ENCODE measurements at regions not wholly inside any gene's neighbourhood (a gene's known extent, or its start where the extent isn't known, plus 50 kb on each side); places are given as distances from the start of the nearest gene placed in this dataset.
"Not testable (repeated sequence)": the region's sequence is repeated elsewhere in the genome, so short reads cannot be mapped to it uniquely, and the experiment has no call there.

DNA sequence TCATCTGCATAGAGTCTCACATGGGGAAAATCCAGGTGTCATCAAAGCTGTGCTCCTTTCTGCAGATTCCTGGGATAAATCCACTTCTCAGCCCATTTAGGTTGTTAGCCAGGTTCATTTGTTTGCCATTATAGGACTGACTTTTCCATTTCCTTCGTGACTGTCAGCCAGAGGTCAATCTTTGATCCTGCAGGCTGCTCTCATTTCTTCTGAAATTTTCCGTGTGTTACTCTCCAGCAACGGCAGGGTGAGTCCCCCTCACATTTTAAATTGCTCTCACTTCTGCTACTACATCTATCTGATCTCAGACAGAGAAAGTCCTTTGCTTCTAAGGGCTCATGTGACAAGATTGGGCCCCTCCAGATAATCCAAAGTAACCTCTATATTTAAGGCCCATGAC lies 150.7 kb upstream of the BET1 start:
- Histone ChIP-seq H3K4me3 (ENCODE audit: low read depth in 2 of 2, low read length in 1 of 2) (no peak overlapping the region), H3K79me2 (ENCODE audit: insufficient read depth) (no peaks in the 10 kb centered on the region), H3K9me2 (no peaks in the 10 kb centered on the region), H3K4me2 (no peak overlapping the region), H3K27ac (ENCODE audit: low read depth in 2 of 2, low read length in 1 of 2) (no peak overlapping the region), H3F3A (replicated peaks; ENCODE audit: insufficient read depth) (no peaks in the 10 kb centered on the region), H3K27me3 (ENCODE audit: insufficient read depth) (no peaks in the 10 kb centered on the region), H2AFZ (ENCODE audit: low read depth) (no peak overlapping the region), H3K9ac (no peak overlapping the region), H3K36me3 (replicated peaks in 1 of 2; ENCODE audit: control insufficient read depth in 1 of 2, insufficient read depth in 2 of 2, low read length in 1 of 2) (no peaks in the 10 kb centered on the region), H3K4me1 (ENCODE audit: control insufficient read depth in 1 of 2, insufficient read depth in 2 of 2, low read depth in 1 of 2, low read length in 1 of 2) (no peaks in the 10 kb centered on the region; a peak in 1 of 4 replicates), H3K9me3 (no peaks in the 10 kb centered on the region), H4K20me1 (ENCODE audit: insufficient read depth) (no peaks in the 10 kb centered on the region)
- CTCF ChIA-PET, result no interaction called here
- POLR2A ChIA-PET, result no interaction called here
- TF ChIP-seq FOSL2 (IDR thresholded peaks at IDR 0.05; ENCODE audit: borderline replicate concordance, low read depth) (peak; percentile 11; the same call in 1 of the 2 replicates), RFX5 (IDR thresholded peaks at IDR 0.05; ENCODE audit: low read length) (no peak)
- 79% methylated on average over 3 of the region's 3 CpGs for WGBS (ENCODE audit: low lambda C conversion rate)
- no peak for DNase-seq

DNA sequence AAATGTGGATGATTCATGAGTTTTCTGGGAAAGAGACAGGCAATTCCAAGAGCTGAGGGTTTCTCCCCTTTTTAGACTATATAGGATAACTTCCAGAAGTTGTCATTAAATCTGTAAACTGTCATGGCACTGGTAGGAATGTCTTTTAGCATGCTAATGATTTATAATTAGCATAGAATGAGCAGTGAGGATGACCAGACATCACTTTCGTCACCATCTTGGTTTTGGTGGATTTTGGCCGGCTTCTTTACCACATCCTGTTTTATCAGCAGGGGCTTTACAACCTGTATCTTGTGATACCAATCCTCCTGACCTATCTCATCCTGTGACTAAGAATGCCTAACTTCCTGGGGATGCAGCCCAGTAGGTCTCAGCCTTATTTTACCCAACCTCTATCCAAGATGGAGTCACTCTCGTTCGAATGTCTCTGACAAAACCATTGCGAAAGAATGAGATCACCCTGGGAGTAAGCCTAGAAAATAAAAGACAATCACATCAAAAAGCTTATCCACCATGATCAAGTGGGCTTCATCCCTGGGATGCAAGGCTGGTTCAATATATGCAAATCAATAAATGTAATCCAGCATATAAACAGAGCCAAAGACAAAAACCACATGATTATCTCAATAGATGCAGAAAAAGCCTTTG lies 153.6 kb upstream of the BET1 start:
- POLR2A ChIA-PET; H3K4me2 ChIP-seq; H3K36me3 ChIP-seq (replicated peaks in 1 of 2; ENCODE audit: control insufficient read depth in 1 of 2, insufficient read depth in 2 of 2, low read length in 1 of 2); H3F3A ChIP-seq (replicated peaks; ENCODE audit: insufficient read depth); H3K4me3 ChIP-seq (ENCODE audit: low read depth in 2 of 2, low read length in 1 of 2); H4K20me1 ChIP-seq (ENCODE audit: insufficient read depth); H3K9me3 ChIP-seq; H3K4me1 ChIP-seq (ENCODE audit: control insufficient read depth in 1 of 2, insufficient read depth in 2 of 2, low read depth in 1 of 2, low read length in 1 of 2); H3K79me2 ChIP-seq (ENCODE audit: insufficient read depth); H3K9ac ChIP-seq; H3K27ac ChIP-seq (ENCODE audit: low read depth in 2 of 2, low read length in 1 of 2); CTCF ChIA-PET; H3K27me3 ChIP-seq (ENCODE audit: insufficient read depth); DNase-seq; H3K9me2 ChIP-seq: not testable (repeated sequence)
- TF ChIP-seq, protein P1, sequence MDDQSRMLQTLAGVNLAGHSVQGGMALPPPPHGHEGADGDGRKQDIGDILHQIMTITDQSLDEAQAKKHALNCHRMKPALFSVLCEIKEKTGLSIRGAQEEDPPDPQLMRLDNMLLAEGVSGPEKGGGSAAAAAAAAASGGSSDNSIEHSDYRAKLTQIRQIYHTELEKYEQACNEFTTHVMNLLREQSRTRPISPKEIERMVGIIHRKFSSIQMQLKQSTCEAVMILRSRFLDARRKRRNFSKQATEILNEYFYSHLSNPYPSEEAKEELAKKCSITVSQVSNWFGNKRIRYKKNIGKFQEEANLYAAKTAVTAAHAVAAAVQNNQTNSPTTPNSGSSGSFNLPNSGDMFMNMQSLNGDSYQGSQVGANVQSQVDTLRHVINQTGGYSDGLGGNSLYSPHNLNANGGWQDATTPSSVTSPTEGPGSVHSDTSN (IDR thresholded peaks at IDR 0.05), result peak; percentile 32; the same call in 1 of the 2 replicates
- TF ChIP-seq TCF12 (IDR thresholded peaks at IDR 0.05) (peak; percentile 29), EP300 (IDR thresholded peaks at IDR 0.05; ENCODE audit: borderline replicate concordance in 1 of 2, low read depth in 1 of 2, low read length in 1 of 2) (0 out of 4 replicates have a peak, but pooled peaks of 1 of the 2 experiments have one; percentile 27)
- 83% methylated on average over 5 of the region's 5 CpGs for WGBS (ENCODE audit: low lambda C conversion rate)
- H2AFZ ChIP-seq (ENCODE audit: low read depth), result peak overlapping the region; percentile 23; the same call in 1 of the 2 replicates

DNA sequence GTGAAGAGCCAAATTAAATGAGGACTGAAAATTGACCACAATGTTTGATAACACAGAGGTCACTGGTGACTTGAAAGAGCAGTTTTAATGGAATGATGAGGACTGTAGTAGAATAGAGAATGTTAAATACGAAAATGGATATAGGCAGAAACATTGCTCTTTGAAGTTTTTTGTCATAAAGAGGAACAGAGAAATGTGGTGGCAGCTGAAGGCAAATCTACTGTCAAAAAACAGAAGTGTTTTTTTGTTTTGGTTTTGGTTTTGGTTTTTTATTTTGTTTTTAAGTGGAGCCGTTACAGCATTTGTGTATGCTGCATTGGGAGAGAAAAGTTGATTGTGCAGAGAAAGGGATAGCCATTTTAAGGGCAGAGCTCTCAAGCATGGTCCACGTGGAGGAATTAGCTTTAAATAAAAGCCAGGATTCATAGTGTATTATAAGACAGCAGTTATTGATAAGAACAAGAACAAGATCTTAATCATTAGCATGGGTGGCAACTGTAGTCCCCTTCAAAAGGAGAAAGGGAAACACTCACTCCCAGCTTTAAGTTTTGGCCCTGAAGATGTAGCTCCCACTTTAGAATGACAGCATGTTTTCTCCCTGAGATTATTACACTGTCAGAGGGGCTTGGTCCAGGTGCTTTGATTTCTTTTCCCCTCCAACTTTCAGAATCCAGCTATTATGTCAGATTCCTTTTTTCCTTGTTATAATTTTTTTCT lies 156.7 kb upstream of the BET1 start:
- no peaks in the 10 kb centered on the region; a peak in 1 of 4 replicates for H3K4me1 ChIP-seq (ENCODE audit: control insufficient read depth in 1 of 2, insufficient read depth in 2 of 2, low read depth in 1 of 2, low read length in 1 of 2)
- H3K4me2 ChIP-seq, result no peak overlapping the region
- no peak for DNase-seq
- no peaks in the 10 kb centered on the region for H3K36me3 ChIP-seq (replicated peaks in 1 of 2; ENCODE audit: control insufficient read depth in 1 of 2, insufficient read depth in 2 of 2, low read length in 1 of 2)
- H3F3A ChIP-seq (replicated peaks; ENCODE audit: insufficient read depth), result no peaks in the 10 kb centered on the region
- H2AFZ ChIP-seq (ENCODE audit: low read depth), result no peak overlapping the region; the same call in 1 of the 2 replicates
- ChIA-PET CTCF (interaction anchor here (1.1 kb wide), 1 partner anchor 21 kb away, joined by 4 read pairs; no protein-coding TSS in a partner anchor), POLR2A (no interaction called here)
- no peak overlapping the region for H3K4me3 ChIP-seq (ENCODE audit: low read depth in 2 of 2, low read length in 1 of 2)
- no peak overlapping the region for H3K9ac ChIP-seq
- no peaks in the 10 kb centered on the region for H3K9me3 ChIP-seq
- no peak overlapping the region for H3K27ac ChIP-seq (ENCODE audit: low read depth in 2 of 2, low read length in 1 of 2)
- no peaks in the 10 kb centered on the region for H3K27me3 ChIP-seq (ENCODE audit: insufficient read depth)
- H3K9me2 ChIP-seq, result no peaks in the 10 kb centered on the region
- no peaks in the 10 kb centered on the region for H4K20me1 ChIP-seq (ENCODE audit: insufficient read depth)
- no peaks in the 10 kb centered on the region for H3K79me2 ChIP-seq (ENCODE audit: insufficient read depth)
- 75% methylated on average over 3 of the region's 3 CpGs for WGBS (ENCODE audit: low lambda C conversion rate)
- TF ChIP-seq FOXJ3 (CRISPR knock-in tag; IDR thresholded peaks at IDR 0.05) (no peak), RFX5 (IDR thresholded peaks at IDR 0.05; ENCODE audit: low read length) (no peak), NRF1 (IDR thresholded peaks at IDR 0.05; ENCODE audit: low read depth, low read length) (no peak), TEAD4 (IDR thresholded peaks at IDR 0.05; ENCODE audit: borderline replicate concordance, insufficient read depth) (no peak), RXRA (IDR thresholded peaks at IDR 0.05; ENCODE audit: borderline replicate concordance, low read depth) (no peak), POLR2AphosphoS5 (IDR thresholded peaks at IDR 0.05; ENCODE audit: low read depth, low read length) (no peak), YY1 (IDR thresholded peaks at IDR 0.05; ENCODE audit: low read depth) (no peak), SMC3 (IDR thresholded peaks at IDR 0.05; ENCODE audit: low read depth, low read length) (no peak), FOXM1 (IDR thresholded peaks at IDR 0.05; ENCODE audit: low read depth) (no peak)
- TF ChIP-seq, protein P2, sequence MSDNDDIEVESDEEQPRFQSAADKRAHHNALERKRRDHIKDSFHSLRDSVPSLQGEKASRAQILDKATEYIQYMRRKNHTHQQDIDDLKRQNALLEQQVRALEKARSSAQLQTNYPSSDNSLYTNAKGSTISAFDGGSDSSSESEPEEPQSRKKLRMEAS (IDR thresholded peaks at IDR 0.05; ENCODE audit: low read depth), result no peak
- TF ChIP-seq, protein P3, sequence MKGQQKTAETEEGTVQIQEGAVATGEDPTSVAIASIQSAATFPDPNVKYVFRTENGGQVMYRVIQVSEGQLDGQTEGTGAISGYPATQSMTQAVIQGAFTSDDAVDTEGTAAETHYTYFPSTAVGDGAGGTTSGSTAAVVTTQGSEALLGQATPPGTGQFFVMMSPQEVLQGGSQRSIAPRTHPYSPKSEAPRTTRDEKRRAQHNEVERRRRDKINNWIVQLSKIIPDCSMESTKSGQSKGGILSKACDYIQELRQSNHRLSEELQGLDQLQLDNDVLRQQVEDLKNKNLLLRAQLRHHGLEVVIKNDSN (IDR thresholded peaks at IDR 0.05; ENCODE audit: borderline replicate concordance, low read depth), result no peak
- TF ChIP-seq, protein P4, sequence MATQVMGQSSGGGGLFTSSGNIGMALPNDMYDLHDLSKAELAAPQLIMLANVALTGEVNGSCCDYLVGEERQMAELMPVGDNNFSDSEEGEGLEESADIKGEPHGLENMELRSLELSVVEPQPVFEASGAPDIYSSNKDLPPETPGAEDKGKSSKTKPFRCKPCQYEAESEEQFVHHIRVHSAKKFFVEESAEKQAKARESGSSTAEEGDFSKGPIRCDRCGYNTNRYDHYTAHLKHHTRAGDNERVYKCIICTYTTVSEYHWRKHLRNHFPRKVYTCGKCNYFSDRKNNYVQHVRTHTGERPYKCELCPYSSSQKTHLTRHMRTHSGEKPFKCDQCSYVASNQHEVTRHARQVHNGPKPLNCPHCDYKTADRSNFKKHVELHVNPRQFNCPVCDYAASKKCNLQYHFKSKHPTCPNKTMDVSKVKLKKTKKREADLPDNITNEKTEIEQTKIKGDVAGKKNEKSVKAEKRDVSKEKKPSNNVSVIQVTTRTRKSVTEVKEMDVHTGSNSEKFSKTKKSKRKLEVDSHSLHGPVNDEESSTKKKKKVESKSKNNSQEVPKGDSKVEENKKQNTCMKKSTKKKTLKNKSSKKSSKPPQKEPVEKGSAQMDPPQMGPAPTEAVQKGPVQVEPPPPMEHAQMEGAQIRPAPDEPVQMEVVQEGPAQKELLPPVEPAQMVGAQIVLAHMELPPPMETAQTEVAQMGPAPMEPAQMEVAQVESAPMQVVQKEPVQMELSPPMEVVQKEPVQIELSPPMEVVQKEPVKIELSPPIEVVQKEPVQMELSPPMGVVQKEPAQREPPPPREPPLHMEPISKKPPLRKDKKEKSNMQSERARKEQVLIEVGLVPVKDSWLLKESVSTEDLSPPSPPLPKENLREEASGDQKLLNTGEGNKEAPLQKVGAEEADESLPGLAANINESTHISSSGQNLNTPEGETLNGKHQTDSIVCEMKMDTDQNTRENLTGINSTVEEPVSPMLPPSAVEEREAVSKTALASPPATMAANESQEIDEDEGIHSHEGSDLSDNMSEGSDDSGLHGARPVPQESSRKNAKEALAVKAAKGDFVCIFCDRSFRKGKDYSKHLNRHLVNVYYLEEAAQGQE (IDR thresholded peaks at IDR 0.05; ENCODE audit: low read depth, low read length), result no peak

Measured in SK-N-SH (cell line).